ENCODE measurements at regions not wholly inside any gene's neighbourhood (a gene's known extent, or its start where the extent isn't known, plus 50 kb on each side); places are given as distances from the start of the nearest gene placed in this dataset.

GRCh38 chr1:4318720-4319119, 335.7 kb upstream of the AJAP1 start:
- DNase-seq (ENCODE audit: low spot score), result no peak

- no peak for DNase-seq (ENCODE audit: low spot score)
These were observed 334.9 kb upstream of the AJAP1 start for GRCh38 chr1:4319496-4319895.

DNA sequence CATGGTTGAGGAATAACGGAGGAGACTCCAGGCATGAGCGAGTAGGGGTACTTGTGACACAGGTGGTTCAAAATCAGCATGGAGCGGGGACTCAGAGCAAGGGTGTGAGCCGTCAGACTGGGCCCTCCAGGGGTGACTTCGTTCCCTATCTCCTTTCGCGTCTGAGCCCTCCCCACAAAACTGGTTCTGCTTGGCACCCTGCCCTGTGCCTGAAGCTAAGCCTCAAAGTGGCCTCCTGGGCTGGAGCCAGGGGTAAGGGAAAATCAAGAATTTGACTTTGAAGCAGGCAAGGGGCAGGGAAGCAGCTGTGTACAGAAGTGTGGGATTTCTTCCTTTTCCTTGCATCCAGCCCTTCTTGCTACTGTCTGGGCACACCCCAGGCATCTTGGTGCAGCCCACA, 331.5 kb upstream of the AJAP1 start:
- DNase-seq (ENCODE audit: low spot score), result no peak

DNA sequence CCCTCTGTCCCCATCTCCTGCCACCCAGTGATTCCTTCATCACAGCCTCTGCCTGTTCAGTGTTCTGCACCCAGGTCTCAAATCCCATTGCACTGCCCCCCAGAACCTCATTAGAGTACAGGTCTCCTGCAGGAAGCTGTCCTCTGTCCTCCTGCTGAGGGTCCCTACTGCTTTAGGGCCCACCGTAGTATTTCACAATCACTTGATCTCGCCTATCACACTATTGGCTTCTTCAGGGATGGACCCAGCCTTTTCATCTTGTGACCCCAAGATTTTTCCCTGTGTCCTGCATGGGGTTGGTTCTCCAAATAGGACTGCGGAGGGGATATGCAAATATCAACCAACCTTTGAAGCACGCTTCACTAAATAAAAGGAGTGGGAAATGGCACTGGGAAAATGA, 331.1 kb upstream of the AJAP1 start:
- no peak for DNase-seq (ENCODE audit: low spot score)

DNA sequence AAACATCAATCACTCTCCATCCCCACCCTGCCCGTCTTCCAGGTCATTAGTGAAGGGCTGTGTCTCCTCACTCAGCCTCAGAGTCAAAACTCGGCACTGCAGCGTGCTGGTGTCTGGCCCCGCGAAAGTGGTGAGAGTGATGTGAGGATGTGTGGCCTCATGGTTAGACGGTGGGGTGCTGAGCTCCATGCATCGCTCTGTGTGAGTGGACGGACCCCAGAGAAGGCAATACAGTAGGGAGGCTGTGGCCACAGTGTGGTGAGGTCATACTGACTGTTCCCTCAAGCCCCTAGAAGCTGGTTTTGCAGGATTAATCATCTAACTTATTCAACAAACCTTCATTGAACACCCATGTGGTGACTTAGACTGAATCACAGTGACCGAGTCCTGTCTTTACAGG, 329.9 kb upstream of the AJAP1 start:
- no peak for DNase-seq (ENCODE audit: low spot score)

- DNase-seq (ENCODE audit: low spot score), result no peak
These were observed 327.3 kb upstream of the AJAP1 start for GRCh38 chr1:4327142-4327541.

GRCh38 chr1:4328402-4329071, 325.9 kb upstream of the AJAP1 start:
- peak; percentile 66 for DNase-seq (ENCODE audit: low spot score)

DNA sequence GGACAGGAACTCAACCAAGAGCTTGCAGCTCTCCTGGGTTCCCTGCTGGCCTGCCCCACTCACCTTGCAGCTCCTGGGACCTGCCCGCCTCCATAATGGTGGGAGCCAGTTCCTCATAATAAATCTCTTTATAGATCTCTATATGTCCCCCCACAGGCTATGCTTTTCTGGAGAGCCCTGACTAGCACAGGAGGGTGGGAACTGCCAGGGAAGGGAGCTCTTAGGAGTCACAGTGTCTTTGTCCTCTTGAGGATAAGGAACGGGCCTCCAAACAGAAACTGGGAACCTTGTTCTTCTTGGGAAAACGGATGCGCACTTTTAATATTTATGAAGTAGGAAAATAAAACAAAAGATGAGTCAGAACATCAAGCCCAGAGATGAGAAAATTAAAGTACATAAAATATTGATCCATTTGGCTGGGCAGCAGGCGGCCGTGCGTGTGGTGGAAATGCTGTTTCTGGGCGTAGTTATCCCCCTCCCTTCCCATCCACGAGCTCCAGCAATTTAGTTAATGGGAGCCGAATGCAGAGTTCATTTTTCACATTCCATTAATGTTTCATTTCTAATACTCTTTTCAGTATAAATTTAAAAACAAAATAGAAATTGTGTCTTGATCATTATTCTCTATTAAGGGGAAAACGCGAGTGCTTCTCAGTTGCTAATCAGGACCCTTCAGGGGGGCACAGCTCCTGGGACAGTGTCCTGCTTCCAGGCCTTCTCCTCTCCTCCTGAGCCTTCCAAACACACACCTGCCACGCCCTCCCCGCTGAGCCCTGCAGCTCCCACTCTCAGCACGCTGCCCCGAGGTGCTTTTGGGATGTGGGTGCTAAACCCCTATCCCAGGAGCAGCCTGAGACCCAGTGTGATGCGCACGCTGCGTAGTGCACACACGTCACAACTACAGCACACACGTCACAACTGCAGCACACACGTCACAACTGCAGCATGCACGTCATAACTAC, 323.3 kb upstream of the AJAP1 start:
- no peak for DNase-seq (ENCODE audit: low spot score)

- DNase-seq (ENCODE audit: low spot score), result no peak
These were observed 322.6 kb upstream of the AJAP1 start for GRCh38 chr1:4331767-4332163.

- DNase-seq (ENCODE audit: low spot score), result no peak
These were observed 317.9 kb upstream of the AJAP1 start for GRCh38 chr1:4336507-4336906.

- DNase-seq (ENCODE audit: low spot score), result no peak
These were observed 313.0 kb upstream of the AJAP1 start for GRCh38 chr1:4341421-4341820.

GRCh38 chr1:4344065-4344732, 310.2 kb upstream of the AJAP1 start:
- DNase-seq (ENCODE audit: low spot score), result no peak

- DNase-seq (ENCODE audit: low spot score), result no peak
These were observed 309.3 kb upstream of the AJAP1 start for GRCh38 chr1:4345094-4345493.

DNA sequence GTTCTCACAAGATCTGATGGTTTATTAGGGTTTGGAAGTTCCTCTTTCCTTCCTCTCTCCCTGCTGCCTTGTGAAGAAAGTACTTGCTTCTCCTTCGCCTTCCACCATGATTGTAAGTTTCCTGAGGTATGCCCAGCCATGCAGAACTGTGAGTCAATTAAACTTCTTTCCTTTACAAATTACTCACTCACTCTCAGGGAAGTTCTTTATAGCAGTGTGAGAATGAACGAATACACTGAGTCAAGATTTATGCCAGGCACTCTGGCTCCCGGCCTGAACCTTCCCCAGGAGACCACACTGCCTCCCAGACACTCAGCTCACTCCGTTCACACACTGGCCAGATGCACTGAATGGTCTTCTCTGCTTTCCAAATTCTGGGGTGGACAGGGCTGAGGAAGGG, 308.3 kb upstream of the AJAP1 start:
- no peak for DNase-seq (ENCODE audit: low spot score)

DNA sequence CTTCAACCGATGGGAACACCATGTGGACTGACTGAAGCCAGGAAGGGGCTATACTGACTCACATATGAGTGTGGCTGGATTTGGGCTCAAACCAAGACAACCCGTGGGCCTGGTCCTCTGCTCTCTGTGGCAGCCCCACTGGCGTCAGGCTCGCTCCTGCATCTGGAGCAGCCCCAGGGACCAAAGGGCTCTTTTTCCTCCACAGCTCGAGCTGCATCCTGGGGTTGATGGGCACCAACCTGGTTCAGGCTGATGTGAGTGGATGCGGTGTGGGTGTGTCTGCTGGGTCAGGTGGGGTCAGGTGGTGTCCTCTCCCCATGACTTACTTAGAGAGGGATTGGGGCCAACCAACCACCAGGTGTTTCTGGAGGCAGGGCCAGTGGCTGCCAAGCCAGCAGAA, 303.0 kb upstream of the AJAP1 start:
- DNase-seq (ENCODE audit: low spot score), result no peak

DNA sequence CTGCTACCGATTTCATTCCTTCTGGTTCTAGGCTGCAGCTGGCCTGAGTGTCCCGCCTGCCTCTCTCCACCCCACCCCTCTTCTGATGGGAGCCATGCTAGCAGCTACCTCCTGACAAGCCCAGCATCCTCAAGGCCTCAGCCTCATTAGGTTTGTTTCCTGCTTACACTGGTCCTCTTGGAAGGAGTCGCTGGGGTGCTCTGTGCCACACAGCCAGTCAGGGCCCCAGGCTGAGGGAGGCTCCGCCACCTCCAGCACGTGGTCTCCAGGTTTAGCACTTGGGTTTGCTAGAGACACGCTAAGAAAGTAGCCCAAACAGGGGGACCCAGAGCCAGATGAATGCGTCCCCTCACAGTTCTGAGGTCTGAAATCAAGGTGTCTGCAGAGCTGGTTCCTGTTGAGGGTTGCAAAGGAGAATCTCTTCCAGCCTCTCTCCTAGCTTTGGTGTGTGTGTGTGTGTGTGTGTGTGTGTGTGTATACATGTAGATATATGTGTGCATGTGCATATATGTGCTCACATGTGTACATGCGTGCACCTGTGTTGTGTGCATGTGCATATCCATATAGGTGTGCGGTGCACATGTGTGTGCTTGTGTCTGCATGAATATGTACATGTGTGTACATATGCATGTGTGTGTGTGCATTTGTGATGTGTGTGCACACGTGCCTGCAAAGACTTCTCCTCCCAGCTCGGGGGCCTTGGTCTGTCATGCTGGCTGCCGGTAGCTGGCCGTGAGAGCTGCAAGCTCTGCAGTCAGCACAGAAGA, 301.1 kb upstream of the AJAP1 start:
- DNase-seq (ENCODE audit: low spot score), result no peak

DNA sequence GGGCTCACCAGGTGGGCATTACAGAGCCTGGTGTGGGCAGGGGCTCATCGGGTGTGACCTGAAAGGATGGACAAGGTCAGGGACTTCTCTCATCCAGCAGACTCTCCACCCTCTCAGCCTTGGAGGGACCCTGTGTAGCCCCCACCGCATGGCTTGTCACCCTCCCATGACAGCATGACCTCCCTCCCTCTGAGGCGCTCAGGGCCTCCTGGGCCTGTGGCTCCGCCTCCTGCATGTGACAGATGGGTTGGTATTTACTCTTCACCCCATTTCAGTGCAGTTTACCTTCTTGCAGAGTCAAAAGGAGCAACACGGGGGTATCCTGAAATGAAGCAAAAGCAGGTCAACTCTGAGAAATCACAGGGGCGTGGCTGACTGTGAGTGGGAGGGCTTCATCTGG, 298.6 kb upstream of the AJAP1 start:
- DNase-seq (ENCODE audit: low spot score), result no peak

- DNase-seq (ENCODE audit: low spot score), result no peak
These were observed 291.9 kb upstream of the AJAP1 start for GRCh38 chr1:4362314-4363044.

DNA sequence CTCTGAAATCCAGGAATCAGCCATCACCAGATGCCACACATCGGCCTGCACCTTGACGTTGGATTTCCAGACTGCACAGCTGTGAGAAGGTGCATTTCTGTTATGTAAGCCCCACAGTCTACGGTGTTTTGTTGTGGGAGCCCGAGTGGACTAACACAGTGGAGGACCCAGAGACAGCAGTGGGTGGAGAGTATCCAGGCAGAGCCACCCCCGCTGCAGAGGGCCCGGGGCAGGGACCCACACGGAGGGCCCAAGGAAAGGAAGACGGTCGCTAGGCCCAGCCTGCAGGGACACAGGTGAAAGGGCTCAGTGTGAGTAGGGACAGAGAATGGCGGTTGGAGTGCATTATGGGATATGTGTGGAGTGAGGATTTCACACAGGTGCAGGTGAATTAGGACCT, 288.3 kb upstream of the AJAP1 start:
- no peak for DNase-seq (ENCODE audit: low spot score)

DNA sequence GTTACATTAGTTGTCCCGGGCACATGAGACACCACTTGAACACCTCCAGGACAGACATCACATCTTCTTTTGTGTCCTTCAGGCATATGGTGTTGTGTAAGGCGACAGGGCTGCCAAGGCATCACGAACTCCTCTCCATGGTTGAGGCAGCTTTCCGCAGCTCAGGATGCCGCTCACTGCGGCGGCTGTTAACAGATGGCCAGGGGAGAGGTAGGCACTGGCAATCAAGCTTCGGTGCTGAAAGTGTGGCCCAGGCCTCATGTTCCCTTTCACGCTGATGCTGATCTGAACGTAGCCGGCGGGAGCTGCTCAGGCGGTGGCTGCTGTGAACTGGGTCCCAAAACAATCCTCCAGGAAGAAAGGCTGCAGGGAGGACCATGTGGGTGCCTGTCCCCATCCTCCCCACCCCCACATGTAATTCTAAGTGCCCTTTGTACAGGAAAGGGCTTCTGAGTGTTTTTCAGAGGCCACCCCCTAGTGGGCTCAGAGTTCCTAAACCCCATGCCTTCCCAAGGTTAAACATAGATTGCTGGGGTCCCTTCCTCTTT, 287.1 kb upstream of the AJAP1 start:
- DNase-seq (ENCODE audit: low spot score), result no peak

DNA sequence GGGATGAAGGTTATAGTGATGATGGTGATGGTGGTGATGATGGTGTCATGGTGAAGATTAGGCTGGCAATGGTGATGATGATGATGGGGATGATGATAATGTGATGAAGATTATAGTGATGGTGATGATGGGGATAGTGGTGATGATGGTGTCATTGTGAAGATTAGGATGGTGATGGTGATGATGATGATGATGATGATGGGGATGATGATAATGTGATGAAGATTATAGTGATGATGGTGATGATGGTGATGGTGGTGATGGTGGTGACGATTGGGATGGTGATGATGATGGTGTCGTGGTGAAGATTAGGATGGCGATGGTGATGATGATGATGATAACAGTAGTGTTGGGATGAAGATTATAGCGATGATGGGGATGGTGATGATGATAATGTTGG, 285.1 kb upstream of the AJAP1 start:
- DNase-seq (ENCODE audit: low spot score), result no peak
